CD4-positive, alpha-beta T cell (primary cell): ENCODE measurements at regions not wholly inside any gene's neighbourhood (a gene's known extent, or its start where the extent isn't known, plus 50 kb on each side); places are given as distances from the start of the nearest gene placed in this dataset.

Source experiments
- ATAC-seq: fragments of 200-7000 bp; cut with Tn5 transposase; one replicate; pipeline ENCODE4 v1.10.0; 2022; ENCODE audit warnings: mild to moderate bottlenecking; ENCODE audit not compliant: poor library complexity
- CTCF ChIA-PET: fragments of 350-600 bp; sonication (Branson Sonifier 250); formaldehyde crosslinking; loops from one replicate; lab custom pipeline; 2021; ENCODE audit warnings: antibody characterized with exemption, inconsistent platforms; lab: Charles Lee
- POLR2A ChIA-PET: fragments of 350-600 bp; sonication (Branson Sonifier 250); formaldehyde crosslinking; loops from one replicate; lab custom pipeline; 2021; ENCODE audit warnings: antibody characterized with exemption, inconsistent platforms; lab: Charles Lee
- DNase-seq, 14 experiments: peaks; one replicate each; pipeline ENCODE4 v3.0.0-alpha.2; 2013 to 2020; ENCODE audit warnings: mixed read lengths in 2 of 14
- H3K27ac ChIP-seq, 2 donors: one replicate each; pipeline versions ENCODE4 v1.5.1 to v1.7.0; 2013; ENCODE audit warnings: low read length in 2 of 2, low read depth in 1 of 2, mild to moderate bottlenecking in 1 of 2
- H3K27me3 ChIP-seq, 2 experiments: 1 replicate in 1 of 2; 2 replicates in 1 of 2; pipeline versions ENCODE4 v1.6.1 to v1.7.0; 2013; ENCODE audit warnings: low read length in 2 of 2, control low read depth in 1 of 2, mild to moderate bottlenecking in 1 of 2, moderate library complexity in 1 of 2; ENCODE audit not compliant: insufficient read depth in 2 of 2, control insufficient read depth in 1 of 2
- H3K36me3 ChIP-seq: one replicate; pipeline ENCODE4 v1.6.1; 2013; ENCODE audit warnings: low read length, control low read depth; ENCODE audit not compliant: insufficient read depth
- H3K4me1 ChIP-seq: one replicate; pipeline ENCODE4 v1.6.1; 2013; ENCODE audit warnings: low read length, control low read depth; ENCODE audit not compliant: insufficient read depth
- H3K4me3 ChIP-seq: one replicate; pipeline ENCODE4 v1.5.1; 2013; ENCODE audit warnings: mild to moderate bottlenecking, low read length, moderate library complexity
- H3K9me3 ChIP-seq, 2 experiments: 1 replicate in 1 of 2; 2 replicates in 1 of 2; pipeline versions ENCODE4 v1.6.1 to v1.7.0; 2013; ENCODE audit warnings: low read length in 2 of 2, mild to moderate bottlenecking in 2 of 2, control low read depth in 1 of 2, moderate library complexity in 1 of 2; ENCODE audit not compliant: control insufficient read depth in 1 of 2, insufficient read depth in 1 of 2
- H3K27ac Mint-ChIP-seq: one replicate; pipeline ENCODE4 v1.8.0; 2020; ENCODE audit warnings: mixed read lengths
- H3K27me3 Mint-ChIP-seq: one replicate; pipeline ENCODE4 v1.8.0; 2021; ENCODE audit warnings: mixed read lengths
- H3K36me3 Mint-ChIP-seq: one replicate; pipeline ENCODE4 v1.8.0; 2021; ENCODE audit warnings: low read depth, mixed read lengths
- H3K4me1 Mint-ChIP-seq: one replicate; pipeline ENCODE4 v1.8.0; 2021; ENCODE audit warnings: low read depth, mixed read lengths
- H3K4me3 Mint-ChIP-seq: one replicate; pipeline ENCODE4 v1.8.0; 2020; ENCODE audit warnings: mild to moderate bottlenecking, mixed read lengths
- H3K9me3 Mint-ChIP-seq: one replicate; pipeline ENCODE4 v1.8.0; 2020; ENCODE audit warnings: mixed read lengths
- intact Hi-C, 2 experiments: fragments of 100-400 bp; cut with DNase I in 1 of 2; cut with micrococcal nuclease in 1 of 2; formaldehyde crosslinking; loops; one replicate each; pipeline versions ENCODE4 v1.15.1 to v1.9.0; 2023 to 2025; cut with DNase I, micrococcal nuclease
- TF ChIP-seq, protein P1 (sequence below): fragments of 200-600 bp; IDR thresholded peaks from one replicate; pipeline ENCODE4 v1.8.0; 2022; ENCODE audit warnings: antibody characterized with exemption, mild to moderate bottlenecking

DNA sequence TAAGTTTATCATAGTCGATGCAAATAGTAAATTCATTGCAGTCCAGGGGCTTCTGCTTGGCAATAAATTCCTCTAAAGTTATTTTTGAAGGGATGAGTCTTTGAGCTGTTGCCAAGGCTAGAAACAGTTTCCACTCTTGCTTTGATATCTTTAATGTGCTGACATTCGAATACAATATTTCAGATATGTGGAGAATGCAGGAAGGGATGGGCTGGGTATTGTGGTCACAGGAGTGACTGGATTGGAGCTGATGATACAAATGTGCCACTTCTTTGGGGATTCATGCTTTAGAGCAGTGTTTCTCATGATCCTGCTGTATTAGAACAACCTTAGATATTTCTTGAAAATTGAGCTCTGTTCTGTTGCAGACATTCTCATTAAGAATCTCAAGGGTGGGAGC lies 139.0 kb downstream of the PRDM13 start:
- no peak for ATAC-seq
- no peaks in the 10 kb centered on the region for H3K4me1 Mint-ChIP-seq

DNA sequence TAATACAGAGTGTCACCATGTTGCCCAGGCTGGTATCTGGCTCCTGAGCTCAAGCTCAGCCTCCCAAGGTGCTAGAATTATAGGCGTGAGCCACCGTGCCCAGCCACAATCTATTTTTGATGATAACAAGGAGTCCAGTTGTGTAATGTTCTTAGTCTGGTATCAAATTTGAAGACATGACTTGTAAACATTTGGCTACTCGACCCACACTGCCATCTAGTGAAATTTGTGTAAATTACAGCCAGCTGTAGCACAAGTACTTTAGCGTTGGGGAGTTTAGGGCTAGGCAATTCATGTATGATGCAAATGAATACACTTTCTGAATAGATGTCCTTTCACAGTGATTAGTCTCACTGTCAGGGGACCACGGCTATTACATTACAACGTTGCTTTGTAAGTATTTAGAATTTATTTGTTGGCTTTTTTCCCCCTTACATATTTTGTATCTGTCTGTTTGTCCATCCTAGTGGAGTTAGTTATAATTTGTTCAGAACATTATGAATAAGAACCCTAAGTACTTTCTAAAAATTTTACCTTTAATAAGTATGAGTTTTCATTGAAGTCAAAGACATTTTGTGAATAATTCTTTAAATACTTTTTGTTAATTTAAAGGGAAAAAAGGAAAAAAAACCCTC lies 139.7 kb downstream of the PRDM13 start:
- ChIA-PET POLR2A (interaction anchor here (1.0 to 1.4 kb wide), 2 partner anchors 158 to 279 kb away, joined by 4 read pairs; no protein-coding TSS in a partner anchor), CTCF (interaction anchor here (0.8 to 2.2 kb wide), 5 partner anchors 17 to 278 kb away, joined by 3 to 21 read pairs (median 5); no protein-coding TSS in a partner anchor)
- Histone ChIP-seq H3K4me3 (no peak overlapping the region), H3K27ac (no peak overlapping the region), H3K4me1 (no peaks in the 10 kb centered on the region), H3K9me3 (no peaks in the 10 kb centered on the region), H3K27me3 (peaks cover 4 to 12% of the 10 kb centered on the region in 2 experiments), H3K36me3 (no peaks in the 10 kb centered on the region)
- no peaks in the 10 kb centered on the region for H3K9me3 Mint-ChIP-seq
- ATAC-seq (peak; percentile 76), DNase-seq (peak in 13 of 14 experiments; percentile 10 to 79 (median 37))
- H3K27ac Mint-ChIP-seq = no peak overlapping the region
- peaks cover 59% of the 10 kb centered on the region for H3K27me3 Mint-ChIP-seq
- intact Hi-C loops = loop anchor here (1.0 to 10.0 kb wide), 4 partner anchors 158 to 414 kb away; no protein-coding TSS in a partner anchor
- H3K36me3 Mint-ChIP-seq = no peaks in the 10 kb centered on the region
- H3K4me3 Mint-ChIP-seq = no peak overlapping the region
- TF ChIP-seq, protein P1, sequence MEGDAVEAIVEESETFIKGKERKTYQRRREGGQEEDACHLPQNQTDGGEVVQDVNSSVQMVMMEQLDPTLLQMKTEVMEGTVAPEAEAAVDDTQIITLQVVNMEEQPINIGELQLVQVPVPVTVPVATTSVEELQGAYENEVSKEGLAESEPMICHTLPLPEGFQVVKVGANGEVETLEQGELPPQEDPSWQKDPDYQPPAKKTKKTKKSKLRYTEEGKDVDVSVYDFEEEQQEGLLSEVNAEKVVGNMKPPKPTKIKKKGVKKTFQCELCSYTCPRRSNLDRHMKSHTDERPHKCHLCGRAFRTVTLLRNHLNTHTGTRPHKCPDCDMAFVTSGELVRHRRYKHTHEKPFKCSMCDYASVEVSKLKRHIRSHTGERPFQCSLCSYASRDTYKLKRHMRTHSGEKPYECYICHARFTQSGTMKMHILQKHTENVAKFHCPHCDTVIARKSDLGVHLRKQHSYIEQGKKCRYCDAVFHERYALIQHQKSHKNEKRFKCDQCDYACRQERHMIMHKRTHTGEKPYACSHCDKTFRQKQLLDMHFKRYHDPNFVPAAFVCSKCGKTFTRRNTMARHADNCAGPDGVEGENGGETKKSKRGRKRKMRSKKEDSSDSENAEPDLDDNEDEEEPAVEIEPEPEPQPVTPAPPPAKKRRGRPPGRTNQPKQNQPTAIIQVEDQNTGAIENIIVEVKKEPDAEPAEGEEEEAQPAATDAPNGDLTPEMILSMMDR = peak; percentile 87
- H3K4me1 Mint-ChIP-seq = no peaks in the 10 kb centered on the region

More for the DNA sequence above, 139.0 kb downstream of the PRDM13 start:
- Histone ChIP-seq H3K27ac (no peak overlapping the region), H3K4me3 (no peak overlapping the region), H3K27me3 (peaks cover 4 to 12% of the 10 kb centered on the region in 2 experiments), H3K9me3 (no peaks in the 10 kb centered on the region), H3K36me3 (no peaks in the 10 kb centered on the region), H3K4me1 (no peaks in the 10 kb centered on the region)
- H3K27me3 Mint-ChIP-seq = peaks cover 61% of the 10 kb centered on the region
- no peaks in the 10 kb centered on the region for H3K36me3 Mint-ChIP-seq
- TF ChIP-seq, protein P1 = no peak
- intact Hi-C loops = loop anchor here (1.0 to 10.0 kb wide), 5 partner anchors 157 to 413 kb away; no protein-coding TSS in a partner anchor
- ChIA-PET CTCF (interaction anchor here (1.0 to 2.2 kb wide), 4 partner anchors 18 to 277 kb away, joined by 5 to 21 read pairs (median 8); no protein-coding TSS in a partner anchor), POLR2A (interaction anchor here (1.0 kb wide), 1 partner anchor 278 kb away, joined by 4 read pairs; no protein-coding TSS in a partner anchor)
- DNase-seq = no peak
- H3K9me3 Mint-ChIP-seq = no peaks in the 10 kb centered on the region
- H3K4me3 Mint-ChIP-seq = no peak overlapping the region
- no peak overlapping the region for H3K27ac Mint-ChIP-seq

DNA sequence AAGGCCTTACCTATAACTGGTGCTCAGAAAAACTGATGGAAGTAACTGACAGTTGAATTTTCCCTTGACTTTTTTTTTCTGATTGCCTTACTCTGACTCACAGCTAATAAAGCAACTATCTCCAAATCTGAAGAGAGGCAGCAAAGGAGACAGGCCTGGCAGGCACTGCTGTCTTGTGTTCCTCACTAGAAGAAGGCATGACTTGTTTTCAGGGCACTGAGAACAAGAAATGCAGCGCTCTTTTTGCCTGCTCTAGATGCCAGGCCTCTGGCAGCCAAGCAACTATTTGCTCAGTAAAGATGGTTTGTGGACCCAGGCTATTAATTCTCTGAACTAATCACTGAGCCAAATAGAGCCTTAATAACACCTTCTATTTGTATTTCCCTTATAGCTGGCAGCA lies 155.1 kb downstream of the PRDM13 start:
- no peak for DNase-seq

More for the DNA sequence above, 155.1 kb downstream of the PRDM13 start:
- H3K36me3 ChIP-seq = no peaks in the 10 kb centered on the region
- ATAC-seq = no peak
- Mint-ChIP-seq H3K9me3 (no peaks in the 10 kb centered on the region), H3K36me3 (no peaks in the 10 kb centered on the region), H3K27me3 (peaks cover 14% of the 10 kb centered on the region), H3K4me1 (no peaks in the 10 kb centered on the region), H3K27ac (no peak overlapping the region), H3K4me3 (no peak overlapping the region)
- TF ChIP-seq, protein P1 = no peak
- H3K4me3 ChIP-seq = no peak overlapping the region
- no peaks in the 10 kb centered on the region for H3K9me3 ChIP-seq
- H3K27ac ChIP-seq = no peak overlapping the region
- POLR2A ChIA-PET = no interaction called here
- intact Hi-C loops = no loop called here
- CTCF ChIA-PET = interaction anchor here (0.5 kb wide), 1 partner anchor 224 kb away, joined by 3 read pairs; no protein-coding TSS in a partner anchor
- H3K27me3 ChIP-seq = peaks cover 0 to 5% of the 10 kb centered on the region in 2 experiments
- H3K4me1 ChIP-seq = no peaks in the 10 kb centered on the region
